Left renal pelvis (tissue), 4 donors: ENCODE measurements at regions not wholly inside any gene's neighbourhood (a gene's known extent, or its start where the extent isn't known, plus 50 kb on each side); places are given as distances from the start of the nearest gene placed in this dataset.

Experiments
- DNase-seq, 4 donors: peaks; one replicate each; pipeline ENCODE4 v3.0.0-alpha.2; 2013; ENCODE audit warnings: low read depth in 4 of 4, low spot score in 3 of 4

DNA sequence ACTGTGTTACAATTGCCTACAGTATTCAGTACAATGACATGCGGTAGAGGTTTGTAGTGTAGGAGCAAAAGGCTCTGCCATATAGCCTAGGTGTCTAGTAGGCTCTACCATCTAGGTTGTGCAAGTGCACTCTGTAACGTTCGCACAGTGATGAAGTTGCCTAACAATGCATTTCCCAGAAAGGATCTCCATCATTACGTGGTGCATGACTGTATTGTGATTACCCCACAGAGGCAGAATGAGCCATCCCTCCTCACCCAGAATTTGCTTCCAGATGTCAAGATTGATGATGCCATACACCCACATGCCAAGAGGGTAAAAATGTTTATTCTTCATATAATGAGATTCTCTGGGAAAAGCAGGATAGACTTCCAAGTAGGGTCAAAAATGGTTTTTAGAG lies 199.3 kb upstream of the CTTNBP2NL start:
- no peak for DNase-seq

DNA sequence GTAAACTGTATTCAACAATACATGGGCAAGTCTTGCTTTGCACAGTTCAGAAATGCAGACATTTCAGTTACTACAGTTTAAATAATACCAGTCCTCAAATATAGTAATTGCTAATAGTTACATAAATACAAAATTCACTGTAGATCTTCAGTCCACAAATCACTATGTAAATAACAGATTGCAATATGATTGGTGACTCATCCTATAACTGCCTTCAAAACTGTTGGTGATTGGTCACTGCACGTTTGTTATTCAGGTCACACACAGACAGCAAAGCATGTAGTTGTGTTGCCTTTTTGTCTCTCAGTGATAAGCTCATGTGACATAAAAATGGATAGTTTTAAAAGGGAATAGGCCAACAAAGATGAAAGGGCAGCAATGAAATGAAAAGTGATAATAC lies 186.5 kb upstream of the CTTNBP2NL start:
- no peak for DNase-seq

DNA sequence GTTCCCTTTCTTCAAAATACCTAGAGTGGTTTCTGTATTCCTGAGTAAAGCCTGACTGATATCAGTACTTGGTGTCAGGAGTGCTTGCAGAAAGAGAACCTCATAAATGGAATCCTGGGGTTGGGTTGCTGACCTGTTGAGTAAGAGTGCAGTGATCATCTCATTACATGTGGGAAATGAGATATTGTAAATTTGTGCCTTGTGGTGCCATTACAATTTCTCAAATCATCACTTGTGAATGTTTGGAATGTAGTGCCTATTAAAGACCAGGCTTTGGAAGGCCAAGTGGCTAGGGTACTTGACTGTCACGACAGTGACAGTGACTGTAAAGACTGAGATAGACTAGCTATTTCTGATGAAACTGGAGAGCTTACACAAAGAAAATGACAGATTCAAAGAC lies 176.7 kb upstream of the CTTNBP2NL start:
- no peak for DNase-seq

DNA sequence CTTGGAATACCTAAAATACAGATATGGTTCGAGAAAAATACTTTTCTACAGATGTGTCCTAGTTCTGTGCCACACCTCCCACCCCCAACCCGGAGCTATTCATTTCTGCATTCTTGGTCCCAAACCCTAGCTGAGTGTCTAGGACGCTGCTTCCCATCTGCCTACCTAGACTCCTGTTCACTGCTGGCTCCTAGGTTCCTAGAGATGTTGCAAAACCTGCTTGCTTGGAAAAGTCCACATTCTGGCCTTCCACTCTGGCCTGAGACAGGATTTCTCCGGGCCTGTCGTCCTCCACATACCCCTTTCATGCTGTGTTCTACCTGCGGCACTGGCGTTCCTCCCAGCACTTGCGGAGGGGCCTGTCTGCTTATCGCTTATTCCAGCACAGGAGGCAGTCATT lies 165.8 kb upstream of the CTTNBP2NL start:
- no peak for DNase-seq

DNA sequence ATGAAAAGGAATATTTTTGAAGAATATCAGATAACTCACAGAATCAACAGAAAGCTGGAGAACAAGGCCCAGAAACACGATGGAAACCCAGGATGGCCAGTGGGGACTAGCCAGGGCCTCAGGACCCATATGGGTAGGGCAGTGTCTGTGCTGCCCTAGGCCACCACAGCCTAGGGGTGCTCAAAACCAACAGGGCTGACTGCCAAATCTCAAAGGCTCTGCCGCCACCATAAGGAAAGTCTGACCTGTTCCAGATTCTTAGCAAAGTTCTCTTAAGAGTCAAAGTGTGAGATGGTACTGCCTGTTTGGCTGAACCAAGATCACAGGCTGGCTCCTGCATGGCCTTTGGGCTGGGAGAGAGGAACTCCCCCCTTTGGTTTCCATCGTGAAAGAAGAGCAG lies 164.7 kb upstream of the CTTNBP2NL start:
- DNase-seq = no peak

DNA sequence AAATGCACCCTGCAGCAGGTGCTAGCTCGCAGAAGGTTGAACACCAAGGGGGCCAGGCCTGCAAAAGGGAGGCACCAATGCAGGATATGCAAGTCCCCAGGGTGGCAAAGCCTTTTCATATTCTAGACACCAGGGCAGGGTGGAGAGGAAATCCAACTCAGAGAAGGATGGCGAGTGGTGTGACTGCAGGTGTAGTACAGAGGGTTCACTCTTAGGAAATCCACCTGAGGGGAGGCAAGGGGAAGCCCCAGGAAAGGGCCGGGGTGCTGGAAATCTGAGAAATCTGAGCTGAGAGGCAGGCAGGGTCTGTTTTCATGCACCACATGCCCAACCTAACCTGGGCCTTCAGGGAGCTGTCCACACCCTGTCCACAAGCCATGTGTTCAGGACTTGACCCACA lies 163.2 kb upstream of the CTTNBP2NL start:
- DNase-seq = no peak

DNA sequence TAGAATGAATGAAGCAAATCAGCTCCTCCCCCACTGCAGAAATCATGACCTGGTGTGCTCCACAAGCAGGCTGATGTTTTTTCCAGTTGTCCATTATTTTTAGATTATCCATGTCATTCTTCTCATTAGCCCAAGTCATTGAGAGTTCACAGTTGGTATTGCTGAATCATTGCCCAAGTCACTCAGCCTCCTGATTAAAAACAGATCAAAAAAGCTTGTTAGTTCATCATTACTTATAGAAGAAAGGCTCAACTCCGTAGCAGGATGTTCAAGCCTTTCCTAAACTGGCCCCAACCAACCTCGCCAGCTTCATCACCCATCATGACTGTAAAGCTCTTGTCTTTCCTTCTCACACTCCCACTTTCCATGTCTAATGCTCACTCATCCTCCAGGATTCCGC lies 161.3 kb upstream of the CTTNBP2NL start:
- no peak for DNase-seq

DNA sequence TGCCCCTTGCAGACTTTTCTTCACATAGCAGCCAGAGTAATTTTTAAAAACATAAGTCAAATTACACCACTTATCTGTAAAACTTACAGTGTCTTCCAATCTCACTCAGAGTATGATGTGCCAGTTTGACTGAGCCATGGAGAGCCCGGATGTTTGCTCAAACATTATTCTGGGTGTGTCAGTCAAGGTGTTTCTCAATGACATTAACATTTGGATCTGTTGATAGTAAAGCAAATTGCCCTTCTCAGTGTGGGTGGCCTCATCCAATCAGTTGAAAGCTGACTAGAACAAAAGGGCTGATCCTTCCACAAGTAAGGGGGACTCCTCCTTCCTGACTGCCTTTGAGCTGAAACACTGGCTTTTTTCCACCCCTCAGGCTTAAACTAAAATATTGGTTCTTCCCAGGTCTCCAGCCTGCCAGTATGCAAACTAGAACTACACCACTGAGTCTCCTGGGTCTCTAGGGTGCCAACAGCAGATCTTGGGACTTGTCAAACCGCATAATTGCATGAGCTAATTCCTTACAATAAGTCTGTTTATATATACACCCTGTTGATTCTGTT lies 157.9 kb upstream of the CTTNBP2NL start:
- DNase-seq = no peak

DNA sequence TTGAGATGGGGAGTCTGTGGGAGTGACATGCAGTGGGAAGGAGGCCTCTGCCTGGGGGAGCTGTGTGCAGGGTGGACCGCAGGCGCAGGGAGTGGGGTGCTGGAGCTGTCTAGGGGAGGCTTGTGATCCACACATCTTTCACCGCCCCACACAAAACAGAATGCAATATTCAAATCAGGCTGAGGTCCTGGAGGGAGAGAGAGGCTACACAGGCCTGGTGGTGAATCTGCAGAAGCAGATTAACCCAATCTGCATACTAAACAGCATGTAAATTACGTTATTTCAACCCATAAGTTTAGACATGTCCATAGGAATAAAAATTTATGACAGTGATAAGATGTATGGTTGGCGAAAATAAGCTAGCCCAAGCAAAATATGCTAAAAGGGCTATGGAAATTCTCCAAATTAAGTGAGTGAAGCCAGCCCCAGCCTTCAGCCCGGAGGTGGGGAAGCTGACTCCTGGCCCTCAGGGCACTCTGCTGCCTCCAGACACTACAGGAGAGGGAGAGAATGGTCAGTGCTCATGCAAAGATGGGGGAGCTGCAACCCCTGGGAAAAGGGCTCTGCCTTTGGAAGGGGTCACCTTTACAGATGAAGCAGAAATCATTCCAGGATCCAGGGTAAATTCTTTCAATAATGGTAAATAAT lies 156.2 kb upstream of the CTTNBP2NL start:
- no peak for DNase-seq

DNA sequence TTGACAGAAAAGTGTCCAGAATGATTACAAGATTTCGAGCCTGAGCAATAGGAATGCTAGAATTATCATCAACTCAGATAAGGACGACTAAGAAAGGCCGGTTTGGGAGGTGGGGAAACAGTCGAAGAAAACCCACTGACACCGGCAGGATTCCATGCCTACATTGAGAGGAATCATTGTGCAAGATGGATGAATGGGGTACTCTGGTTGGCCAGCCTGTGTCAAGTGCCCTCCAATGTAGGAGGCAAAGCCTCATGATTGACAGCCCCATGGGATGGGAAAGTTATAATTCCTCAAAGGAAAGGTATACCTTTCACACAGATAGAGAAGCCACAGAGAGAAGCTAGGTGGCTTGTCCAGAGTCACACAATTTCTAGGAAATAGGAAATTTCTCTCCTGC lies 153.5 kb upstream of the CTTNBP2NL start:
- no peak for DNase-seq

DNA sequence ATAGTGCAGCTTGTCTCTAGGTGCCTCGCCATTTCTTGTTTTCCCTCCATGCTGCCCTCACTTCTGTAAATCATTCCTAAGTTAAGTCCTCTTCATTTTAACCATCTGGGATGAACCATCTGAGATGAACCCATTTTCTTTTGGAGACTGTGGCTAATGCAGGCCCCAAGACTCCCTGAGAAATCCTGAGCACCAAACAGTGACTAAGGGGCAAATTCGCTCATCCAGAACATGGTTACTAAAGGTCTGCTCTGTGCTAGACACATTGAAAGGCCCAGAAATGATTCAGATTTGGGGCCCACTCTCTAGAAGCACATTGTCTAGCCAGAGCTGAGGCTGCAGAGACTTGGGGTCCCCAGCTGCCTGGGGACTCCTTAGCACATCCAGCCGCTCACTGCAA lies 151.9 kb upstream of the CTTNBP2NL start:
- no peak for DNase-seq

DNA sequence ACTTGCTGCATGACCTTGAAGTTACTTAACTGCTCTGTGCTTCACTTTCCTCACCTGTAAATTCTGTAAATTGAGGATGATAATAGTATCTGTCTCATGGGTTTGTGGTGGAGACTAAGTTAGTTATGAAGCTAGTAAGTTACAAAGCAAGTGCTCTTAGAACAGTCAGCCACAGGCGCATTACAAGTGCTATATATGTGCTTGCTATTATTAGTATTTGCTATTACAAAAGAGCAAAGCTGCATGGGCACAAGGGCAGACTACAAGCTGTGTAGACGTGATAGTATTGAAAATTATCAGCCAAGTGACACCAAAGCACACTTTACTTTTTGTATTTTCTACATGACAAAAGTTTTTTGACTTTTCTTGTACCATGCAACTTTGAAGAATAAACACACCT lies 150.9 kb upstream of the CTTNBP2NL start:
- no peak for DNase-seq

DNA sequence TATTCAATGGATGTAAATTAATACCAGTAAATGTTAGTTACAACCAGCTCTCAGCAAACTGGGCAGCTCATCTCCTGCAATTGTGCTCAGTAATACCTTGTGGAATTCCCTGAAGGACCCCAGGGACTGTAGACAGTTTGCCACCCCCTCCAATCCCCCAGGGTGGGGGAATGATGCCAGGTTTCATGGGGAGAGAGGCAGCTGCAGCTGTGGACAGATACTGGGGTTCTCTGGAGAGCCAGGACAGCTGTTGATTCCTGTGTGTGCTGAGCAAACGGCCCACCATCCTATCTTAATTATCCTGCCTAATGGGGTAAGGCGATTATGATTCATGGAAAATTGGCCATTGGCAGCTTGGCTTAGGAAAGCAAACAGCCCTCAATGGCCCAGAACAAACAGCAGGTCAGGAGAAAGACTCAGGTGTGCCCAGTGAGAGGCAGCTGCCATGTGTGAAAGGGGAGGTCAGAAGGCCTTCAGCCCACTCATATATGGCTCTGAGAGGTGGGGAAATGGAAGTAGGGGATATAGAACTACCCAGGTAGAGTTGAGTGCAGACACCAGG lies 148.9 kb upstream of the CTTNBP2NL start:
- no peak for DNase-seq

DNA sequence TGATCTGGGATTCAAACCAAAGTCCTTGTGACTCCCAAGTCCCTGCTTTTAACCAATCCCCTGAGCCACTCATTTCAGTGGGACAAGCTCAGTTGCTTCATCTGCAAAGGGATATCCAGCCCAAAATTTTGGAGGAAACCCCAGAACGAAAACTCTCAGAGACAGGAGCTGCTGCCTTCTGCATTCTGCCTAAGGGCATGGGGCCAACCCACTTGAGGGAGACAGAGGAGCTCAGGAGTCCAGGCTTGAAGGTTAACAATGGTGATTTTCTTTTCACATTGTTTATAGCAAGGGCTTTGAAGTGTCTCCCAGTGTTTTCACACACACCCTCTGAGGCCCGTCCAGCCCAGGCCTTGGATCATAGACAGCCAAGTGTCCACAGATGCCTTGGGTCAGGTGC lies 148.1 kb upstream of the CTTNBP2NL start:
- DNase-seq = no peak

DNA sequence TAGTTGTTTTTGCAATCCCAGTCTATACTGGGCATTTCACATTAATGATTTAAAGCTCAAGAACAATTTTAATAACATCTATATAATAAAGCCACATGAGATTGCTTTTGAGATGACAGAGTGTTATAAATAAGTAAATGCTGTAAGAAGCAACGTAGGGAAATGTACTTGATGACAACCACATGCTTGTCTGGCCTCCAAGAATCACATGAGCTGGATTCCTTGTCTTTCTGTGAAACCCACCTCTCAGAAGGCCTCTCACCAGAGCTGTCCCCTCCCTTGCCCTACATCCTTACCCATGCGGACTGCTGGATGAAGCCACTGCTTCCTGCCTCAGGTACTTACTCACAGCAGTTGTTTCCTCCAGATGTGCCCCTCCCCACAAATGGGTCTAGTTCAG lies 145.1 kb upstream of the CTTNBP2NL start:
- no peak for DNase-seq

DNA sequence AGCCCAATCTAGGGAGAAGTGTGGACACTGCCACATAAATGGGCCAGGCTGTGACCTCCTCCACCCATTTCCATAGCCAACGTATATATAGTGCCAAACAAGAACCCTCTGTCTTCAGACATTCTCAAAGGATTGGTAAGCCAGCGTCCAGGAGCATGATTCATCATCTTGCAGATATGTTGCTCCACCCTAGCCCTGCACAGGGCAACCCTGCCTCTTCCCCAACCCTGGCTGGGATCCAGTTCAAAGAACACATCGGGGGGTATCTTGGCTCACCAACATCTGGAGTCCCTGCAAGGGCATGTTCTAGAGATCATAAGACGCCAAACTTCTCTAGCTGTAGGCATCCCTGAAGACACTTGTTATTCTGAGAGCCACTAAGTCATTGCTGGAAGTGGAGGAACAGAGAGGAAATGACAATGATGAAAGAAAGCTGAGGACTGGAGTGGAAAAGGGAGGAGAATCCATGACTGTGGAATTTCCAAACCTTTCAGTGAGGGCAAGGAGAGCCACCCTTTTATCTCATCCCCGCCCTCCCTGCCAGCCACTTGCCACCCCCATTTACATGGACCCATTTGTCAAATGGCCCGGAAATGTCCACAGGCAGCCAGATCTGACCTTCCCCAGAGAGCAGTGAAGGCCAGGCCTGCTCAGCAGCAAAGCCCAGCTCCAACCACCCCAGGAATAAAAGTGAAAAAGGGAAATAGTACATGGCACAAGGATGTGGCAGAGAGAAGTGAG lies 144.1 kb upstream of the CTTNBP2NL start:
- DNase-seq = no peak

DNA sequence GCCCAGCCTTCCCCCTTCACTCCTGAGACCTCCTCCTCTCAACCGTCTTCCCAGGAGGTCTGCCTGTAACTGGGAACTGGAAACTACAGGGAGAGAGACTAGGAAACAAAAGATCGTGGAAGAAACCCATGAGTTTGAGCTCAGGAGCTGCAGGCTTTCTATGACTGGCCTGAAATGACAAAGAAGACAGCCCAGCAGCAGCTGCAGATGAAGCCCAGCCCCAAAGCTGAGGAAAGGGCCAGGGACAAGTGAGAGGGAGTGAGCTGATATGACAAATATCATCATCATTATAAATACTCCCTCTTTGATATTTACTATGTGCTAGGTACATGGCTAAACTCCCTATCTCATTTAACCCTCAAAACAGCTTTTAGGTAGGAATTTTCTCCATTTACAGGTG lies 142.6 kb upstream of the CTTNBP2NL start:
- DNase-seq = no peak

DNA sequence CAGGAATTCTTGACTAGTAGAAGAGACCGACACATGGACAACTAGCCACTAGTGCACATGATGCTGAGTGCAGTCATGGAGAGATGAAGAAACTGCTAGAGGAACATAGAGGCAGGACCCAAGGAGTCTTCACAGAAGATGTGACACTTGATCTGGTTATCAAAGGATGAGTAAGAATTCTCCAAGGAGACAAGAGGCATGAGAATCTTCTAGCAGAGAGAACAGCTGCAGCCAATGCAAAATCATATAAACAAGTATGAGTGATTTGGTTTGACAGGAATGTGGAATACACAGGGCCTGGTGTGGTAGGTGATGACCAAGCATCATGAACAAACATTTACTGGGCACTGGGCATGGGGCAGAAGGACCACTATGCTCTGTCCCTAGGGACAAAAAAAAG lies 140.9 kb upstream of the CTTNBP2NL start:
- DNase-seq = no peak

DNA sequence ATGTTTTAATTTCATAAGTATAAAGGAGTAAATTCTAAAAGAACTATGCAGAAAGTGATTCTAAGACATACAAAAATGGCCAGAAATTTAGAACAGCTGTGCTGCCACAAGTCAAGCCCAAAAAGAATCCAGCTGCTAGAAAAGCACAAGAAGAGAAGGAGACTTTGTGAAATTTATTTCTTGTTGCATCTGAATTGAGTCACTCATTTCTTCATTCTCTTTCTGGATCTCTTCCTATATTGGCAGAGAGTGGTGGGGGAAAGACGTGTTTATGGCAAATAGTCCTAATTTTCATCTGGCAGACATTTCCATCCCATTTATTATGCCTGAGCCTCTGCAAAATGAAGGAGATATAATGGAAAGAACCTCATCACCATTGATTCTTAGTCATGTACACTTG lies 139.6 kb upstream of the CTTNBP2NL start:
- DNase-seq = no peak

DNA sequence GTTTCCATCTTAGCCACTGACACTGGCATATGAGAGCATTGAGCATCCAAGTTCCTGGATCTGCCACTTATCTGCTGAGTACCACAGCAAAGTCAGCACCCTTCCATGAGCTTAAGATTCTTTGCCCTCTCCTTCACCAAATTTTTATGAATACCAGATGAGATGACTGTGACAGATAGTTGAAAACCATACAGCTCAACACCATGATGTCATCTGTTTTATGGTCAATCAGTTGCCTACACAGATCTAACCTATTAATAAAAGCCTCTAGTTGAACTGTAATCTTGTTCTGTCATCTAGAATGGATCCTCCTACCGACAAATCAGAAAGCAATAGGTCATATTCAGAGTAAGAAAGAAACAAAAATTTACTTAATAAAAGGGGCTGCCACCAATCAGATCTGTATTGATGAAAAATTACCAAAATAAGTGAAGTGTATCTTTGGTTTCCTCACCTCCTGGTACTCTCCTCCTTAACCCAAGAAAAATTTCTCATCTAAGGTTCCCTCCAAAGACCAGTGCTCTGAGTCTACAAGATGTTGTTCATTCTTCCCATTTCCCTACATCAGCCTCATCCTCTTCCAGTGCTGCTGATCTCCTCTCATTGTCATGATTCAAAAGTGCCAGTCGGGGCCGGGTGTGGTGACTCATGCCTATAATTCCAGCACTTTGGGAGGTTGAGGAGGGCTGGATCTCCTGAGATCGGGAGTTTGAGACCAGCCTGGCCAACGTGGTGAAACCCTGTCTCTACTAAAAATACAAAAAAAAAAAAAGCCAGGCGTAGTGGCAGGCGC lies 138.8 kb upstream of the CTTNBP2NL start:
- DNase-seq = no peak

DNA sequence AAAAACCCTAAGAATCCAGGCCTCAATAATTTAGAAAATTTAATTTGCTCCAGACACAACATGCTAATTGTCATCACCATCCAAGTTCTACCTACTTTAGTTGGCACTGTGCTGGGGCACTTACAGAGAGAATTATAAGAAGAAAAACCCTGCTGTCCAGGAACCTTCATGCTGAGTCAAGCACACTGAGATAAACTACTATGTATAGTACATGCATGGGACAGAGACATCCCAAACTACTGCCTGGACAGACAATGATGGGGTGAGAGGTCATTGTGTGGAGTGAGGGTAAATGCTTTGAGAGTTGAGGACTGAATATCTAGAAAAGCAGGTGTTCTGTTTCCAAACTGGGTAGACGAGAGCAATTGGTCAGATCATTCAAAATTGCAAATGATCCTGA lies 135.3 kb upstream of the CTTNBP2NL start:
- DNase-seq = no peak
